HuH-7.5 (cell line): ENCODE measurements at regions not wholly inside any gene's neighbourhood (a gene's known extent, or its start where the extent isn't known, plus 50 kb on each side); places are given as distances from the start of the nearest gene placed in this dataset.
"Not testable (repeated sequence)": the region's sequence is repeated elsewhere in the genome, so short reads cannot be mapped to it uniquely, and the experiment has no call there.

Experiments
- DNase-seq: peaks from one replicate; pipeline ENCODE4 v3.0.0; 2011; ENCODE audit warnings: low spot score

DNA sequence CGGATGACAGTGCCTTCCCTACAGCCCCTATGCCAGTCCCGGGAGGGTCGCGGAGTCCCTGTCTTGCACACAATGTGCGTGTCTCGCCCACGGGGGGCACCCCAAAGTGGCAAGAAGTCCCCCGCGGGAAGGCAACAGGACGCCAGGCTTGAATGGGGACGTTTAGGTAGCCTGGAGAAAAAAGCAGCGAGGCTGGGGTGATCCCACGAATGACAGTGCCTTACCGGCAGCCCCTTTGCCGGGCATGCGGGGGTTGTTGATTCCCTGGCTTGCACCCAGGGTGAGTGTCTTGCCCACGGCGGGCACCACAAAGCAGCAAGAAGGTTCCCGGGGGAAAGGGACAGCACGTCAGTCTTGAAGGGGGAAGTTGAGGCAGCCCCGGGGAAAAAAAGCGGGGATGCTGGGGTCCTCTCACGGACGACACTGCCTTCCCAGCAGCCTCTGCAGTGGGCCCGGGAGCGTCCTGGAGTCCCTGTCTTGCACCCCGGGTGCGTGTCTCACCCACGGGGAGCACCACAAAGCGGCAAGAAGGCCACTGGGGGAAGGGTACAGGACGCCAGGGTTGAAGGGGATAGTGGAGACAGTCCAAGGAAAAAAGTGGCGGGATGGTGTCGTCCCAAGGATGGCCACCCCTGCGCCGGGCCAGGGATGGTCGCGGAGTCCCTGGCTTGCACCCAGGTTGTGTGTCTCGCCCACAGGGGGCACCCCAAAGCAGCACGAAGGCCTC lies 156.8 kb upstream of the ALG10B start:
- no peak for DNase-seq

DNA sequence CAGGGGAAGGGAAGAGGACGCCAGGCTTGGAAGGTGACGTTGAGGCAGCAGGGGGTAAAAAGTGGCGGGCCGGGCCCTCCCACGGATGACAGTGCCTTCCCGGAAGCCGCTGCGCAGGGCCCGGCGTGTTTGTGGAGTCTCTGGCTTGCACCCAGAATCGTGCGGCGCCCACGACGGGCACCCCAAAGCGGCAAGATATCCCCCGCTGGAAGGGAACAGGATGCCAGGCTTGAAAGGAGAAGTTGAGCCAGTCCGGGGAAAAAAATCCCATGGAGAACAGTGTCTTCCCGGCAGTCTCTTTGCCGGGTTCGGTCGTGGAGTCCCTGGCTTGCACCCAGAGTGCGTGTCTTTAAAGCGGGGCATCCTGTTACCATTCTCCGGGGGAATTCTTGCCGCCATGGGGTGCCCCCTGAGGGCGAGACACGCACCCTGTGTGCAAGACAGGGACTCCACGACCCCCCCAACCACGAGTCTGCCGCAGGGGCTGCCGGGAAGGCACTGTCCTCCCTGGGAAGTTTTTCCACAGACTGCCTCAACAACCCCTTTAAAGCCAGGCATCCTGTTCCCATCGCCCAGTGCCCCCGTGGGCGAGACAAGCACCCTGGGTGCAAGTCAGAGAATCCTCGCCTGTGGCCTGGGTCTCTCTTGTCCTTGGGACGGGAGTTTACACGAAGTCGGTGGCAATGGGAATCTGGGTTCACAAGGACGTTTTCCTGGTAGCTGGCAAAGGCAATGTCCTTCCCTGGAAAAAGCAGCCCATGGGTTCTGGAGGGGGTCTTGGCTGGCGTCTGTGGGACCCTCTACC lies 156.1 kb upstream of the ALG10B start:
- no peak for DNase-seq

DNA sequence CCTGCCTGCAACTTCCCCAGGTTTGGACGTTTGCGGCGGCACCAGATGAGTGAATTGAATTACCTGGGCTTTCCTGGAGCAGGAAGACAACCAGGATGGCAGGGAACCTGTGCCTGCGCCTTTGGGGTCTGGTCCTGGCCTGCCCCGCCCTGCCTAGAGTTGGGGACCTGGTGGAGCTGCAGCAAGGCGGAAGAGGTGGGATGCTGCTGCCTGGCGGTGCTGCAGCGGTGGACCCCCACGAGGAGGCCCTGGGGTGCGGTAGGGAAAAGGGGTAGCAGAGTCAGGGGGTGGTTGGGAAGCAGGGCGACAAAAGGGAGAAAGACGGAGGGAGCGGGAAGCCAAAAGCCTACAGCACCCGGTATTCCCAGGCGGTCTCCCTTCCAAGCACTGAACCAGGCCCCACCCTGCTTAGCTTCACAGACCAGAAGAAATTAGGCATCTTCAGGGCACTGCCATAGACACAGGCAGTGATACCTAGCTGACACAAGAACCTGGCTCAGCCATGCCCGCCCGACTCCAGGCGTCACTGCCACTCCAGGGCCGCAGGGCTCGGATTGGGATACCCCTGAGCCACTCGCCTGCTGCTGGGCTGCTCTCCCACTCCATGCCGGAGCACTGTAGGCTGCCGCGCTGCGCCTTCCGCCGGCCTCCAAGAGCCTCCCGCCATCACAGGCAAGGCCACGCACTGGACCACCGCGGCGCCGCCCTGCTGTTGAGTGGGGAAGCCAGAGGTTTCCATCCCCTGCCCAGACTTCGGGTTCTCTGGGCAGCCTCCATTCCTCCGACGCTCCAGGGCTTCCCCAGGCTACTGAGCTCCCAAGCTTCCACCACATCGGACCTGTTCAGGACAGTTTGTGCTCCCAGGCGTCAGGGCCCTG lies 155.2 kb upstream of the ALG10B start:
- no peak for DNase-seq

DNA sequence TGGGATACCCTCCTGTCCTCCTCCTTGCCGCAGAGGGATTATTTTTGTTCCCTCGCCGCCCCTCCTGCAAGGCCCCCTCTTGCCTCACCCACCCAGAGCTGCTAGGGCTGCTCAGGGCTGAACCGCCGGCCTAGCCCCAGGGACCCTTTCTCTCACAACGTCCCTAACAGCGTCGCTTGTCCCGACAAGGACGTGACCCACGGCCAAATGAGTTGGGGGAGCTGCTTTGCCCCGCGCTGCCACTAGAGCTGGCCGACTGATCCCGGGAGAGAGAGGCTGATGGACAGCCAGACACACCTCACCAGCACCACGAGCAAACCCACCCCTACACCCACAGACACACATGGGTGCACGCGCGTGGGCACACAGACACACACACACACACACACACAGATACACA lies 154.6 kb upstream of the ALG10B start:
- no peak for DNase-seq

DNA sequence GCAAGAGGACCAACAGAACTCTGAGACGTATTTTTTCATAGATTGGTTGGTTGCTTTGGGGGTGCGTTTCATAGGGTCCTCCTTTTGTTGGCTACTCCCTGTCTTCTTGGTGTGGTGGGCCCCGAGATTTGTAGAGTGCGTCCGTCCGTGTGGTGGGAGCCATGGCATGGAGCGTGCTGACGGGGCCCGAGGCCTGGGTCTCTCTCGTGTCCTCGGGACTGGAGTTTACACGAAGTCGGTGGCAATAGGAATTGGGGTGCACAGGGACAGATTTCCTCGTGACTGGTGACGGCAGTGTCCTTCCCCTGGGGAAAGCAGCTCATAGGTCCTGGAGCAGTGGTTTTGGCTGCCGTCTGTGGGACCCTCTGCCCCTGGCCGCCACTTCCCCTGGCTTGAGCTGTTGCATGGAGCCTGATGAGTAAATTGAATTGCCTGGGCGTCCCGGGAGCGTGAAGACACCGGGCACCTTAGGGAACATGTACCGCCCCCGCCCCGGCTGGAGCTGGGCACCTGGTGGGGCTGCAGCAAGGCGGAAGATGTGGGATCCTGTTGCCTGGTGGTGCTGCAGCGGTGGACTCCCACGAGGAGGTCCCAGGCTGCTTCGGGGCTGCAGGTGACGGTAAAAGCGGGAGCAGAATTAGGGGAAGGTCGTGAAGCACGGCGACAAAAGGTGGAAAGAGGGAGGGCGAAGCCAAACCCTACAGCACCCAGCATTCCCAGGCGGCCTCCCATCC lies 153.7 kb upstream of the ALG10B start:
- no peak for DNase-seq

- DNase-seq: no peak
Measured at GRCh38 chr12:38163442-38163801, 153.2 kb upstream of the ALG10B start.

GRCh38 chr12:38166225-38166624 lies 150.3 kb upstream of the ALG10B start:
- DNase-seq: no peak

DNA sequence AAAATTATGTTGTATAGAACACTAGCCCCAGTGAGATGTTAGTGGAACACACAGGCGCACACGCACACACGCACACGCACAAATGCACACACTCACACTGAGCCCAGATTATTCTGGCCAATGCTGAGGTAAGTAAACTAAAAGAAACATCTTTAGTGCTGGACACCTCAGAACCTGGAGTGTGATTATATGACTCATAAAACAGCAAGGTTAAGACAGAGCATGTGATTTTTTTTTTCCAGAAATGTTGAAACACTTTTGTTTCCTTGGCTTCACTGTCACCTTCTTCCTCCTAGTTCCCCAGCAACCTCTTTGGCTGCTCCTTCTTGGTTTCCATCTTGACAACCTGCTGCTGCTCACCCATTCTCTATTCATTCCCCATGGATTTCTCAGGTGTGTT lies 141.0 kb upstream of the ALG10B start:
- no peak for DNase-seq

GRCh38 chr12:38183617-38184016 lies 133.0 kb upstream of the ALG10B start:
- DNase-seq: not testable (repeated sequence)

- DNase-seq: not testable (repeated sequence)
Measured at GRCh38 chr12:38197286-38197685, 119.3 kb upstream of the ALG10B start.

- no peak for DNase-seq
Measured at GRCh38 chr12:38201461-38202276, 114.9 kb upstream of the ALG10B start.

DNA sequence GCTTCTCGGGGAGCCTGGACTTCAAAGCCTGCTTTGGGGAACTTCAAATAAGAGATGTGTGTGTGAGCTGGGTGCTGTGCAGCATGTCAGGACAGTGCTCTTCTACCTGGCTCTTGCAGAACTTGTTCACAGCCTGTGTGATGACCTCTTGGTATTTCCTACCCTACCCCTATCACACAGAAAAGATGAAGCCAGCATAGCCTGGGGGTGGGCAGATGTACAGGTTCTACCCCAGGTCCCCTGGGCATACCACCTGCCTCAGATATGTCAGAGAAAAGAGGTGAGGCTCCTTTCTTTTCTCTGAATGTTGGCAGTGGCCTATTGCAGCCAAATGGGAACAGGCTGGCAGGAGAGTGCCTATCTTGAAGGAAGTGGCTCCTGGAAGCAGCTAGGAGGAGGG lies 111.7 kb upstream of the ALG10B start:
- DNase-seq: no peak

GRCh38 chr12:38222011-38222410 lies 94.6 kb upstream of the ALG10B start:
- no peak for DNase-seq

DNA sequence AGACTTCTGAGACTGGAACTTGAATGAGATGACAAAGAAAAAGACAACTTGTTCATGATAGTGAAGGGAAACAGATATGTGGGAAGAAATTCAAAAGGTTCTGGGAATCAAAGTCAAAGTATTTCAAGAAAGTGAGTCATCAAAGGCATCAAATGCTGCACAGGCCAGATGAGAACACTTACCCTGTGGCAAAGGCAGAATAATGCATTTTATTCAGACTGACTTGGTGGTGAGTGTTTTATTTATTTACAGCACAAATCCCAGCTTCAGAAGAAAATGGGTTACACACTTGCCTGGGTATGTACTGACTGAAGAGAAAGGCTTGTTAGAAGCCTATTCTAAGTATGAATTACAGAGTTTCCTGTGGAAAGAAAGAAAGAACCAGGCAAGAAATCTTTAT lies 78.2 kb upstream of the ALG10B start:
- DNase-seq: not testable (repeated sequence)

GRCh38 chr12:38253778-38254177 lies 62.8 kb upstream of the ALG10B start:
- DNase-seq: no peak

DNA sequence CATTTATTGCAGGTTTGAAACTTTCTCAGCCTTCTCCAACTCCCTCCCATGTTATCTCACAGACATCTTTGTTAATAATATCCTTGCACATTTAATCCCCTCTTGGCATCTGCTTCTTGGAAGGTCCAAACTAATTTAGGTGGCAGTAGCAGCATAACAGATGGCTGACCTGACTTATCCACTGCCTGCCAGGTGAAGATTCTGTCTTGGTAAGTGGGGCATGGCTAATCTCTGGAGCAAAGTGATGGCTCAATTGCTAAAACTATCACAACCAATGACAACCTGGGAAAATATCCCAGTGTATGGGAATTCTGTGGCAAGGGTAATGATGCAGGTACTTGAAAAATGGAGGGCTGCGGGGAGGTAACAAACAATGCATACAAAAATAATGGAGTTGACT lies 58.2 kb upstream of the ALG10B start:
- DNase-seq: no peak
